Right lobe of liver (tissue), 6 donors: ENCODE measurements at regions not wholly inside any gene's neighbourhood (a gene's known extent, or its start where the extent isn't known, plus 50 kb on each side); places are given as distances from the start of the nearest gene placed in this dataset.

ENCODE experiments used
- ATAC-seq, 4 donors: fragments of 200-7000 bp; cut with Tn5 transposase; one replicate each; pipeline ENCODE4 v1.9.1; 2020; ENCODE audit warnings: mild to moderate bottlenecking in 4 of 4, moderate library complexity in 4 of 4
- DNase-seq, 3 donors: peaks; one replicate each; pipeline ENCODE4 v3.0.0-alpha.2; 2020
- H3K27ac ChIP-seq, 3 donors: fragments of 200-600 bp; one replicate each; pipeline ENCODE4 v1.8.0; 2022
- H3K27me3 ChIP-seq, 2 donors: fragments of 200-600 bp; one replicate each; pipeline ENCODE4 v1.8.0; 2022
- H3K36me3 ChIP-seq, 4 donors: fragments of 200-600 bp; sonication (generic) in 1 of 4; one replicate each; pipeline versions ENCODE4 v1.5.1 to v1.8.0; 2017 to 2022; ENCODE audit warnings: control low read depth in 1 of 4
- H3K4me1 ChIP-seq, 4 donors: fragments of 200-600 bp; sonication (generic) in 1 of 4; one replicate each; pipeline versions ENCODE4 v1.5.1 to v1.8.0; 2017 to 2022; ENCODE audit warnings: control low read depth in 1 of 4
- H3K4me3 ChIP-seq, 3 donors: fragments of 200-600 bp; one replicate each; pipeline ENCODE4 v1.8.0; 2022
- H3K9me3 ChIP-seq, 4 donors: fragments of 200-600 bp; sonication (generic) in 1 of 4; one replicate each; pipeline versions ENCODE4 v1.5.1 to v1.8.0; 2017 to 2022; ENCODE audit warnings: control low read depth in 1 of 4
- POLR2A ChIP-seq: fragments of 450-650 bp; IDR thresholded peaks from one replicate; pipeline ENCODE4 v1.6.1; 2017; ENCODE audit warnings: antibody characterized with exemption, mild to moderate bottlenecking
- WGBS: methylation state at CpG from one replicate; pipeline ENCODE4 v1.1.6; 2018; ENCODE audit warnings: low coverage, low lambda C conversion rate; ENCODE audit not compliant: insufficient coverage; ENCODE audit errors: missing lambda C conversion rate; 5-methylcytosine and 5-hydroxymethylcytosine counted together
- intact Hi-C, 2 donors: fragments of 100-400 bp; cut with DNase I; formaldehyde crosslinking; loops; one replicate each; pipeline versions ENCODE4 v1.11.2 to v1.14.1; 2022
- TF ChIP-seq, protein P1 (sequence below), 4 donors: fragments of 200-600 bp in 3 of 4; fragments of 450-650 bp in 1 of 4; IDR thresholded peaks; one replicate each; pipeline versions ENCODE4 v1.5.1 to v1.8.0; 2016 to 2022; ENCODE audit warnings: antibody characterized with exemption in 4 of 4, mild to moderate bottlenecking in 2 of 4
- donor health status: DM: no; HTN: yes; CAD: no.
- donor health status: DM: no; HTN: no; CAD: no.
- donor health status: DM: no; HTN: no; CAD: no.
- donor health status: DM: no; HTN: yes; CAD: no.
- donor health status: DM: no; HTN: yes; CAD: no.

DNA sequence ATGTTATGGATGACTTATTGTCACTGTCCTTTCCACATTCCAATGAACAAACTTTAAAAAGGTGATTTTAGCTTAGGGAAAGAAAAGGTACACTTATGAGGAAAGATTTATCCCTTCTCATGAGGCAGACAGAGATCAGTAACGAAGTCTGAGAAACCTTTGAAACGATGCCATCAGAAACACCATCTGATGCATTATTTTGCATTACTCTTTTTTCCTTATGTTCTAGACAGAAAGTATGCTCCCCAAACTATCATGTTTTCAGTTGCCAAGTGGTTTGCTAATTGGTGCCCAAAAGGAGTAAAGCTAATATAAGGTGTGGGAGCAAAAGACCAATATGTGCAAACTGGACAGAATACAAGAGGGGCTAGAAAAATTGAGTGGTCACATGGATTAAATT is 397.7 kb upstream of the RIOK2 start:
- no peak for TF ChIP-seq POLR2A
- TF ChIP-seq, protein P1, sequence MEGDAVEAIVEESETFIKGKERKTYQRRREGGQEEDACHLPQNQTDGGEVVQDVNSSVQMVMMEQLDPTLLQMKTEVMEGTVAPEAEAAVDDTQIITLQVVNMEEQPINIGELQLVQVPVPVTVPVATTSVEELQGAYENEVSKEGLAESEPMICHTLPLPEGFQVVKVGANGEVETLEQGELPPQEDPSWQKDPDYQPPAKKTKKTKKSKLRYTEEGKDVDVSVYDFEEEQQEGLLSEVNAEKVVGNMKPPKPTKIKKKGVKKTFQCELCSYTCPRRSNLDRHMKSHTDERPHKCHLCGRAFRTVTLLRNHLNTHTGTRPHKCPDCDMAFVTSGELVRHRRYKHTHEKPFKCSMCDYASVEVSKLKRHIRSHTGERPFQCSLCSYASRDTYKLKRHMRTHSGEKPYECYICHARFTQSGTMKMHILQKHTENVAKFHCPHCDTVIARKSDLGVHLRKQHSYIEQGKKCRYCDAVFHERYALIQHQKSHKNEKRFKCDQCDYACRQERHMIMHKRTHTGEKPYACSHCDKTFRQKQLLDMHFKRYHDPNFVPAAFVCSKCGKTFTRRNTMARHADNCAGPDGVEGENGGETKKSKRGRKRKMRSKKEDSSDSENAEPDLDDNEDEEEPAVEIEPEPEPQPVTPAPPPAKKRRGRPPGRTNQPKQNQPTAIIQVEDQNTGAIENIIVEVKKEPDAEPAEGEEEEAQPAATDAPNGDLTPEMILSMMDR (IDR thresholded peaks at IDR 0.05): no peak
- no peak overlapping the region for H3K27ac ChIP-seq

DNA sequence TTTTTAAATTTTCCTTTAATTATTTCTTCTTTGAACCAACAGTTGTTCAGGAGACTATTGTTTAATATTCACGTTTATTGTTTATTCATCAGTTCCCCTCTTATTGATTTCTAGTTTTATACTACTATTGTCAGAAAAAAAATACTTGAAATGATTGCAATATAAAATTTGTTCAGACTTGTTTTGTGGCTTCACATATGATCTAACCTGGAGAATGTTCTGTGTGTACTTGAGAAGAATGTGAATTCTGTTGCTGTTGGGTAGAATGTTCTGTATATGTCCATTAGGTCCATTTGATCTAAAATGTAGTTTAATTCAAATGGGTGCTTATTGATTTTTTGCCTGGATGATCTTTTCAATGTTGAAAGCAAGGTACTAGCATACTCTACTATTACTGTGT is 408.7 kb upstream of the RIOK2 start:
- no peak for ATAC-seq
- Histone ChIP-seq H3K36me3 (no peaks in the 10 kb centered on the region), H3K9me3 (peaks cover 0 to 2% (median 0%) of the 10 kb centered on the region in 4 donors), H3K4me1 (no peaks in the 10 kb centered on the region), H3K27ac (no peak overlapping the region), H3K27me3 (no peaks in the 10 kb centered on the region), H3K4me3 (no peak overlapping the region)
- intact Hi-C loops: no loop called here
- no peak for DNase-seq
- no peak for TF ChIP-seq POLR2A
- 50% methylated on average over 1 of the region's 1 CpG for WGBS

More for the DNA sequence above, 397.7 kb upstream of the RIOK2 start:
- H3K27me3 ChIP-seq: no peaks in the 10 kb centered on the region
- H3K4me1 ChIP-seq: no peaks in the 10 kb centered on the region
- ATAC-seq (no peak), DNase-seq (no peak)
- H3K4me3 ChIP-seq: no peak overlapping the region
- 73% methylated on average over 2 of the region's 2 CpGs for WGBS
- H3K9me3 ChIP-seq: no peaks in the 10 kb centered on the region
- intact Hi-C loops: no loop called here
- H3K36me3 ChIP-seq: no peaks in the 10 kb centered on the region

DNA sequence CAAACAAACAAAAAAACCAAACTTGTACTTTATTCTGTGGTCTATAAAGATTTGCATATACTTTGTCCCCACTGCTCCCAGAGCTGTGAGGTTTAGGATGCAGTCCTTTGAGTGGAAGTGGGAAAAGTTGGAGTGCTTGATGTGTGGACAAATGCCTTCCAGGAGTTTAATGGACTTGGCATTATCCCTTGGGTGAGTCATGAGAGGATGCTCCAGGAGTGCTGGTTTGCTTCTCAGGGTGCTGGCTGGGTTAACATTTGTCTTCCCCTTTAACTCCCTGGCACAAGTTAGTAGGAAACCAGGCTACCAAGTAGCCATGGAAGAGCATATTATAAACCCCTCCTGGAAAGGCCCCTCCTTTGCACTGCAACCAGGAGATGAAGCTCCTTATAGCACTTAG is 417.4 kb upstream of the RIOK2 start:
- no peak for ATAC-seq
- Histone ChIP-seq H3K36me3 (no peaks in the 10 kb centered on the region), H3K4me3 (no peak overlapping the region), H3K9me3 (peaks cover 0 to 4% (median under 1%) of the 10 kb centered on the region in 4 donors), H3K4me1 (no peaks in the 10 kb centered on the region), H3K27me3 (no peaks in the 10 kb centered on the region), H3K27ac (no peak overlapping the region)
- TF ChIP-seq, protein P1 (IDR thresholded peaks at IDR 0.05): no peak
- intact Hi-C loops: no loop called here
- no peak for DNase-seq

DNA sequence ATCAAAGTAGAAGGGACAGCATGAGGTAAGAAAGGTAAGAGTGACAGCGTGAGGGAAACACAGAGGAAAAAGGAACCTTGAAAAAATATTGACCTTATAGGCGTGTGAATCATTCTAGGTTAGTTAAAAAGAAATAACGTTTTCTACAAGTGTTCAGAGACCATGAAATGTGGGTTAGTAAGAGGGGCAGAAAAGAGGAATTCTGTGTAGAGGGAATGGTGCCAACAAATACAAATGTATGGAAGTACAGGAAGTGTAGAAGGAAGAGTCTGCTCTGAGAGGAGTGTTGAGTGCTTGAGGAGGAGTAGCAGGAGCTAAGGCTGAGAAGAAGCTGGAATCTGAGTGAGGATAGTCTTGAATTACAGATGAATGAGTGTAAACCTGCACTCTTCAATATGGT is 418.6 kb upstream of the RIOK2 start:
- Histone ChIP-seq H3K27ac (no peak overlapping the region), H3K27me3 (no peaks in the 10 kb centered on the region), H3K9me3 (peaks cover 0 to 4% (median 0%) of the 10 kb centered on the region in 4 donors), H3K36me3 (no peaks in the 10 kb centered on the region), H3K4me3 (no peak overlapping the region), H3K4me1 (no peaks in the 10 kb centered on the region)
- no peak for TF ChIP-seq POLR2A
- TF ChIP-seq, protein P1 (IDR thresholded peaks at IDR 0.05): no peak
- intact Hi-C loops: no loop called here
- 45% methylated on average over 3 of the region's 3 CpGs for WGBS
- DNase-seq (no peak), ATAC-seq (no peak)

DNA sequence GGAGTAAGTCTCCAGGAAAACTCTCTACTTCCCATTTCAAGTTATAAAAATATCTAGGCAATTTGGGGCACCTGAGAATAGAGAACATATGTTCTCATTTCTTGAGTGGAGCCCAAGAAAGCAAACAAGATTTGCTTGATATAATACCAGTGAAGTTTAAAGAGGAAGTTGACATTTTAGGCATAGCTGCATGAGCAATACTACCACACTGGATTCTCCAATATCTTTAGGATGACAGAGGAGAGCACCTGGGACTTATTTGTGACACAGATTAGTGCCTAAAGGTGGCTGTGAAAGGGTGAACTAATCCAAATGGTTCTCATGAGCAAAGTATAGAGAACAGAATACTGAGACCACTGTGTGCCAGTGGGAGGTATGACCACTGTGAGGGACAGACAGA is 423.5 kb upstream of the RIOK2 start:
- no peaks in the 10 kb centered on the region for H3K4me1 ChIP-seq
- intact Hi-C loops: no loop called here
- no peak overlapping the region for H3K27ac ChIP-seq
- DNase-seq: no peak
- ATAC-seq: no peak
- H3K27me3 ChIP-seq: no peaks in the 10 kb centered on the region
- no peak for TF ChIP-seq POLR2A
- TF ChIP-seq, protein P1 (IDR thresholded peaks at IDR 0.05): no peak
- no peak overlapping the region for H3K4me3 ChIP-seq
- no peaks in the 10 kb centered on the region for H3K36me3 ChIP-seq
- H3K9me3 ChIP-seq: no peaks in the 10 kb centered on the region
